ENCODE measurements at regions not wholly inside any gene's neighbourhood (a gene's known extent, or its start where the extent isn't known, plus 50 kb on each side); places are given as distances from the start of the nearest gene placed in this dataset.

DNA sequence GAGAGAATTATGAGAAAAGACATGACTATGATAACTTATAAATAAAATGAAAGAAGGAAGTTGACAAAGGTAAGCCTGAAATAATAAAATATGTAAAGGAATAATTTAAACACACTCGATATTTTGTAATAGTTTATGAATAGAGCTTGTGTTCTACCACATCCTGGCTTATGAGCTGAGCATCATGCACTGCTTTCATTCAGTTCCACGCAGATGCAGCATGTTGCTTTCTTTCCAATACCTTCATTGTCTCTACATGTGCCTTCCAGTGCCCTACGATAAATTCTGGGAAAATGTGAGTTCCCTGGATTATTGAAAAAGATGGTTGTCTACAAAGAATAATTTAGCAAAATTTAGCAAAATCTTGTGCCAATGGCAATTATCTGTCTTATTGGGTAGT lies 398.9 kb upstream of the SEMA3C start:
- TF ChIP-seq POLR2A (IDR thresholded peaks at IDR 0.05; ENCODE audit: extremely low read depth, insufficient read length) (no peak), MYC (IDR thresholded peaks at IDR 0.05; ENCODE audit: low read depth, low read length) (no peak)
- TF ChIP-seq, protein P1, sequence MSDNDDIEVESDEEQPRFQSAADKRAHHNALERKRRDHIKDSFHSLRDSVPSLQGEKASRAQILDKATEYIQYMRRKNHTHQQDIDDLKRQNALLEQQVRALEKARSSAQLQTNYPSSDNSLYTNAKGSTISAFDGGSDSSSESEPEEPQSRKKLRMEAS (IDR thresholded peaks at IDR 0.05; ENCODE audit: low read depth, low read length) = no peak
- TF ChIP-seq, protein P2, sequence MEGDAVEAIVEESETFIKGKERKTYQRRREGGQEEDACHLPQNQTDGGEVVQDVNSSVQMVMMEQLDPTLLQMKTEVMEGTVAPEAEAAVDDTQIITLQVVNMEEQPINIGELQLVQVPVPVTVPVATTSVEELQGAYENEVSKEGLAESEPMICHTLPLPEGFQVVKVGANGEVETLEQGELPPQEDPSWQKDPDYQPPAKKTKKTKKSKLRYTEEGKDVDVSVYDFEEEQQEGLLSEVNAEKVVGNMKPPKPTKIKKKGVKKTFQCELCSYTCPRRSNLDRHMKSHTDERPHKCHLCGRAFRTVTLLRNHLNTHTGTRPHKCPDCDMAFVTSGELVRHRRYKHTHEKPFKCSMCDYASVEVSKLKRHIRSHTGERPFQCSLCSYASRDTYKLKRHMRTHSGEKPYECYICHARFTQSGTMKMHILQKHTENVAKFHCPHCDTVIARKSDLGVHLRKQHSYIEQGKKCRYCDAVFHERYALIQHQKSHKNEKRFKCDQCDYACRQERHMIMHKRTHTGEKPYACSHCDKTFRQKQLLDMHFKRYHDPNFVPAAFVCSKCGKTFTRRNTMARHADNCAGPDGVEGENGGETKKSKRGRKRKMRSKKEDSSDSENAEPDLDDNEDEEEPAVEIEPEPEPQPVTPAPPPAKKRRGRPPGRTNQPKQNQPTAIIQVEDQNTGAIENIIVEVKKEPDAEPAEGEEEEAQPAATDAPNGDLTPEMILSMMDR (IDR thresholded peaks at IDR 0.05; ENCODE audit: low read depth, low read length) = no peak
- no peak for DNase-seq (ENCODE audit: low read depth)
- no peak overlapping the region for H3K4me3 ChIP-seq (ENCODE audit: low read depth, low read length)

DNA sequence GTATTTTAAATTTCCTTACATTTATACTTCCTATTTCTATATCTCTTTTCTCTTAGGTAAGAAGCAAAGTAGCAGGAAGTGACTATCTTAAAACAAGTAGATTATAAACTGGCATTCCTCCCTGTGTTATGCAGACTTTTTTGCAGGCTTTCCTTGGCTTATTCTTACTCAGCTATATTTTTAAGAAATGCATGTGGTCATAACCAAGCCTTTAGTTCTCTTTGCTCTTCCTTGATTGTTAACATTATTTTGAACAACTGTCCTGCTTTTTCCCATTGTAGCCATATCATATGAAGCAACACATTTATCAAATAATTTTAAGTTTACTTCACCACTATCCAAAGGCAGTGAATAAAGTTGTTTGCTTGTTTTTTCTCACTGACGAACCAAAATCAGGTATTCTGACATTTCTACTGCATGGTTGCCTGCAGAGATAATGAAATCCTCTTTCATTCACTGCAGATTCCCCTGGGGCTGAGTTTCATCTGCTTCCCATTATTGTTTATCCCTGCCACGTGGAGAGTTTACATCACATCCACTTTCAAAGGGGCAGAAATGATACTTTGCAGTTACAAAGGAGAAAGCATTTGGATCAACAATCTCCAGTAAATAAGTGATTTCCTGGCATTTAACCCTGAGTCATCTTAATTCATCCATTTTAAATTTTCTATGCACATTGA lies 389.9 kb upstream of the SEMA3C start:
- no peak overlapping the region for H3K4me3 ChIP-seq (ENCODE audit: low read depth, low read length)
- TF ChIP-seq, protein P1 (IDR thresholded peaks at IDR 0.05; ENCODE audit: low read depth, low read length) = peak; percentile 26; the same call in 1 of the 2 replicates
- TF ChIP-seq, protein P2 (IDR thresholded peaks at IDR 0.05; ENCODE audit: low read depth, low read length) = no peak
- DNase-seq (ENCODE audit: low read depth) = no peak

DNA sequence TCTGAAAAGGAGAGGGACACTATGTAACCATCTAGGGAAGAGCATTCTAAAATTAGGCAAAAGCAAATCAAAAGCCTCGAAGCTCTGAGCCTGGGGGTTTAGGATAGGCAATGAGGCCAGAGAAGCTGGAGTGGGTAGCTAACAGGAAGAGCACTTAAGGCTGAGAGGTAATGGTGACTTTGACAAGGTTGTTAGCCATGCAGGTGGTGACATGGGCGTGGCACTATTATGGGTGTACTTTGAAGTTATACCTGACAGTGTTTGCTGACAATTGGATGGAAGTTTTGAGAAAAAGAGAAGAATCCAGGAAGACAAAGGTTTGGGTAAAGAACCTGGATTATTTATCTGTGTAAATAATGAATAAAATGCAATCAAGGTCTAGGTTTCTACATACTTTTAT lies 383.0 kb upstream of the SEMA3C start:
- TF ChIP-seq, protein P1 (IDR thresholded peaks at IDR 0.05; ENCODE audit: low read depth, low read length) = no peak
- TF ChIP-seq POLR2A (IDR thresholded peaks at IDR 0.05; ENCODE audit: extremely low read depth, insufficient read length) (no peak), MYC (IDR thresholded peaks at IDR 0.05; ENCODE audit: low read depth, low read length) (no peak)
- TF ChIP-seq, protein P2 (IDR thresholded peaks at IDR 0.05; ENCODE audit: low read depth, low read length) = no peak
- H3K4me3 ChIP-seq (ENCODE audit: low read depth, low read length) = no peak overlapping the region
- DNase-seq (ENCODE audit: low read depth) = no peak

DNA sequence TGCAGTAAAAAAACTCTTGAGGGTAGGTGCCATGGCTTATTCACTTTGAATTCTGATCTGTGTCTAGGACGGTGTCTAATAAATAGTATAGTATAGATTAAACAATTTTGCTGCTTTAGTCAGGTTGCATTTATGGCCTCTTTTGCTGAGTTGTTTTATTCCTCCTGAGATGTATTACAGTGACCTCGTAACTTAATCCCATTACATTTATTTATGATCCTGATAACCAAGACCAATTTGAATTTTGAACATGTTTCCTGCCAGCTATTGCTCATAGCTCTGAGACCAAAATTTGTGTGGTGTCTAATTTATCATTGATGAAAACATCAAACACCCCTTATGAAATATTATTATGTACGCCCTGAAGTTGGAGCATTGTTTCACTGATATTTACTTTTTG lies 381.9 kb upstream of the SEMA3C start:
- TF ChIP-seq MYC (IDR thresholded peaks at IDR 0.05; ENCODE audit: low read depth, low read length) (no peak), POLR2A (IDR thresholded peaks at IDR 0.05; ENCODE audit: extremely low read depth, insufficient read length) (no peak)
- TF ChIP-seq, protein P2 (IDR thresholded peaks at IDR 0.05; ENCODE audit: low read depth, low read length) = no peak
- TF ChIP-seq, protein P1 (IDR thresholded peaks at IDR 0.05; ENCODE audit: low read depth, low read length) = no peak
- DNase-seq (ENCODE audit: low read depth) = no peak
- H3K4me3 ChIP-seq (ENCODE audit: low read depth, low read length) = no peak overlapping the region

DNA sequence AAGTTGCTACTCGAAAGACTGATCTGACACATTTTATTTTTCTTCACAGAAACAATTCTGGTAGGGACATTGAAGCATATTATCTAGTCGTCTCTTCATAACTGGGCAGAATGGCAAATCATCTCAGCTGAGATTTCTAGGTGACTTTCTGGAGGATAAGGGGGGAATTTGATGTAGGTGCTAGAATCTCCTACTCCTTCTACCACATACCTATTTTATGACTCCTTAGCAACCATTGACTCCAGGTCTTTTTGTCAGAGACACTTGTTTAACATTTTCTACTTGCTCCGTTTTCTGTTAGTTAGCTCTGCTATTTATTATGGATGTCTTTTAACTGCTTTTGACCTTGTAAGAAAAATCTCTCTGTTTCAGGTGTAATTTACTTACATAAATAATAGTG lies 380.9 kb upstream of the SEMA3C start:
- H3K4me3 ChIP-seq (ENCODE audit: low read depth, low read length) = no peak overlapping the region
- DNase-seq (ENCODE audit: low read depth) = no peak
- TF ChIP-seq, protein P2 (IDR thresholded peaks at IDR 0.05; ENCODE audit: low read depth, low read length) = no peak
- TF ChIP-seq POLR2A (IDR thresholded peaks at IDR 0.05; ENCODE audit: extremely low read depth, insufficient read length) (no peak), MYC (IDR thresholded peaks at IDR 0.05; ENCODE audit: low read depth, low read length) (no peak)
- TF ChIP-seq, protein P1 (IDR thresholded peaks at IDR 0.05; ENCODE audit: low read depth, low read length) = no peak
